Naive B cell (primary cell): ENCODE measurements at regions not wholly inside any gene's neighbourhood (a gene's known extent, or its start where the extent isn't known, plus 50 kb on each side); places are given as distances from the start of the nearest gene placed in this dataset.
"Not testable (repeated sequence)": the region's sequence is repeated elsewhere in the genome, so short reads cannot be mapped to it uniquely, and the experiment has no call there.

Experiments
- ATAC-seq, 2 donors: fragments of 150-1000 bp; cut with Tn5 transposase; 2 replicates each; pipeline ENCODE4 v1.10.0; 2021; ENCODE audit warnings: low read depth in 2 of 2, mild to moderate bottlenecking in 2 of 2, moderate library complexity in 2 of 2
- DNase-seq: peaks from one replicate; pipeline ENCODE4 v3.0.0; 2022
- H3K27ac Mint-ChIP-seq, 6 donors: one replicate each; pipeline ENCODE4 v1.8.0; 2020 to 2022; ENCODE audit warnings: mild to moderate bottlenecking in 6 of 6, mixed read lengths in 6 of 6, moderate library complexity in 5 of 6, inconsistent platforms in 2 of 6
- H3K27me3 Mint-ChIP-seq, 3 donors: one replicate each; pipeline ENCODE4 v1.8.0; 2021 to 2022; ENCODE audit warnings: mixed read lengths in 3 of 3, mild to moderate bottlenecking in 1 of 3
- H3K36me3 Mint-ChIP-seq, 2 donors: one replicate each; pipeline ENCODE4 v1.8.0; 2020 to 2022; ENCODE audit warnings: mixed read lengths in 2 of 2, inconsistent platforms in 1 of 2, mild to moderate bottlenecking in 1 of 2
- H3K4me1 Mint-ChIP-seq, 3 donors: one replicate each; pipeline ENCODE4 v1.8.0; 2020 to 2022; ENCODE audit warnings: mixed read lengths in 3 of 3, inconsistent platforms in 1 of 3, mild to moderate bottlenecking in 1 of 3, moderate library complexity in 1 of 3
- H3K4me3 Mint-ChIP-seq, 8 donors: one replicate each; pipeline ENCODE4 v1.8.0; 2020 to 2022; ENCODE audit warnings: mild to moderate bottlenecking in 8 of 8, mixed read lengths in 8 of 8, moderate library complexity in 8 of 8, inconsistent platforms in 2 of 8
- H3K9me3 Mint-ChIP-seq, 7 donors: one replicate each; pipeline ENCODE4 v1.8.0; 2020 to 2022; ENCODE audit warnings: mixed read lengths in 7 of 7, mild to moderate bottlenecking in 5 of 7, inconsistent platforms in 2 of 7, moderate library complexity in 1 of 7

GRCh38 chr6:96743496-96743895 is 93.8 kb downstream of the GPR63 start:
- Mint-ChIP-seq H3K9me3 (no peaks in the 10 kb centered on the region), H3K36me3 (no peaks in the 10 kb centered on the region), H3K27me3 (peaks cover 0 to 16% (median 14%) of the 10 kb centered on the region in 3 donors), H3K4me3 (no peak overlapping the region), H3K27ac (no peak overlapping the region), H3K4me1 (no peaks in the 10 kb centered on the region)
- DNase-seq = no peak
- ATAC-seq = no peak

- DNase-seq = no peak
- Mint-ChIP-seq H3K36me3 (no peaks in the 10 kb centered on the region), H3K9me3 (no peaks in the 10 kb centered on the region), H3K27me3 (peaks cover 0 to 16% (median 13%) of the 10 kb centered on the region in 3 donors), H3K4me1 (no peaks in the 10 kb centered on the region), H3K4me3 (no peak overlapping the region), H3K27ac (no peak overlapping the region)
- ATAC-seq = no peak
Observed at GRCh38 chr6:96742702-96743101, 94.6 kb downstream of the GPR63 start.

- H3K9me3 Mint-ChIP-seq = peaks cover 0 to 4% (median 0%) of the 10 kb centered on the region in 7 donors
- H3K27me3 Mint-ChIP-seq = peaks cover 0 to 8% (median 0%) of the 10 kb centered on the region in 3 donors
- no peaks in the 10 kb centered on the region for H3K36me3 Mint-ChIP-seq
- no peak overlapping the region for H3K27ac Mint-ChIP-seq
- H3K4me1 Mint-ChIP-seq = peaks cover 0 to 5% (median 0%) of the 10 kb centered on the region in 3 donors
- ATAC-seq (no peak), DNase-seq (no peak)
- no peak overlapping the region for H3K4me3 Mint-ChIP-seq
Observed at GRCh38 chr6:96735332-96735731, 101.9 kb downstream of the GPR63 start.

- H3K4me3 Mint-ChIP-seq = no peak overlapping the region
- H3K4me1 Mint-ChIP-seq = no peaks in the 10 kb centered on the region
- H3K36me3 Mint-ChIP-seq = no peaks in the 10 kb centered on the region
- ATAC-seq (no peak), DNase-seq (no peak)
- peaks cover 5 to 13% (median 11%) of the 10 kb centered on the region in 3 donors for H3K27me3 Mint-ChIP-seq
- peaks cover 0 to 4% (median 0%) of the 10 kb centered on the region in 7 donors for H3K9me3 Mint-ChIP-seq
- no peak overlapping the region for H3K27ac Mint-ChIP-seq
Observed at GRCh38 chr6:96727144-96727543, 110.1 kb downstream of the GPR63 start.

- H3K4me3 Mint-ChIP-seq = no peak overlapping the region
- ATAC-seq (no peak), DNase-seq (no peak)
- H3K27me3 Mint-ChIP-seq = peaks cover 5 to 20% (median 11%) of the 10 kb centered on the region in 3 donors
- no peaks in the 10 kb centered on the region for H3K9me3 Mint-ChIP-seq
- H3K4me1 Mint-ChIP-seq = no peaks in the 10 kb centered on the region
- H3K36me3 Mint-ChIP-seq = no peaks in the 10 kb centered on the region
- no peak overlapping the region for H3K27ac Mint-ChIP-seq
Observed at GRCh38 chr6:96725296-96725695, 112.0 kb downstream of the GPR63 start.

GRCh38 chr6:96724641-96725040 is 112.6 kb downstream of the GPR63 start:
- Mint-ChIP-seq H3K27me3 (peaks cover 5 to 20% (median 11%) of the 10 kb centered on the region in 3 donors), H3K4me1 (no peaks in the 10 kb centered on the region), H3K36me3 (no peaks in the 10 kb centered on the region), H3K27ac (no peak overlapping the region), H3K4me3 (no peak overlapping the region), H3K9me3 (no peaks in the 10 kb centered on the region)
- no peak for DNase-seq
- ATAC-seq = no peak

- no peak overlapping the region for H3K27ac Mint-ChIP-seq
- no peak for DNase-seq
- H3K9me3 Mint-ChIP-seq = no peaks in the 10 kb centered on the region
- H3K36me3 Mint-ChIP-seq = no peaks in the 10 kb centered on the region
- no peak overlapping the region for H3K4me3 Mint-ChIP-seq
- ATAC-seq = no peak
- no peaks in the 10 kb centered on the region for H3K4me1 Mint-ChIP-seq
- peaks cover 5 to 20% (median 11%) of the 10 kb centered on the region in 3 donors for H3K27me3 Mint-ChIP-seq
Observed at GRCh38 chr6:96723362-96723761, 113.9 kb downstream of the GPR63 start.

GRCh38 chr6:96721227-96721626 is 116.0 kb downstream of the GPR63 start:
- DNase-seq (no peak), ATAC-seq (no peak)
- no peaks in the 10 kb centered on the region for H3K36me3 Mint-ChIP-seq
- no peak overlapping the region for H3K27ac Mint-ChIP-seq
- H3K9me3 Mint-ChIP-seq = no peaks in the 10 kb centered on the region
- no peak overlapping the region for H3K4me3 Mint-ChIP-seq
- peaks cover 16 to 41% (median 17%) of the 10 kb centered on the region in 3 donors for H3K27me3 Mint-ChIP-seq
- no peaks in the 10 kb centered on the region for H3K4me1 Mint-ChIP-seq

- no peaks in the 10 kb centered on the region for H3K9me3 Mint-ChIP-seq
- H3K27me3 Mint-ChIP-seq = peaks cover 12 to 28% (median 13%) of the 10 kb centered on the region in 3 donors
- no peaks in the 10 kb centered on the region for H3K36me3 Mint-ChIP-seq
- no peak for DNase-seq
- no peaks in the 10 kb centered on the region for H3K4me1 Mint-ChIP-seq
- no peak overlapping the region for H3K27ac Mint-ChIP-seq
- ATAC-seq = no peak
- no peak overlapping the region for H3K4me3 Mint-ChIP-seq
Observed at GRCh38 chr6:96716221-96716620, 121.1 kb downstream of the GPR63 start.

GRCh38 chr6:96715608-96716007 is 121.7 kb downstream of the GPR63 start:
- DNase-seq = no peak
- Mint-ChIP-seq H3K27me3 (peaks cover 12 to 25% (median 13%) of the 10 kb centered on the region in 3 donors), H3K27ac (no peak overlapping the region)

GRCh38 chr6:96704713-96705112 is 132.6 kb downstream of the GPR63 start:
- H3K27me3 Mint-ChIP-seq = peaks cover 0 to 7% (median 0%) of the 10 kb centered on the region in 3 donors
- no peak overlapping the region for H3K4me3 Mint-ChIP-seq
- no peak for DNase-seq
- H3K9me3 Mint-ChIP-seq = peaks cover 0 to 4% (median 0%) of the 10 kb centered on the region in 7 donors
- H3K36me3 Mint-ChIP-seq = no peaks in the 10 kb centered on the region
- no peak overlapping the region for H3K27ac Mint-ChIP-seq
- no peak for ATAC-seq
- H3K4me1 Mint-ChIP-seq = no peaks in the 10 kb centered on the region

More at GRCh38 chr6:96715608-96716007, 121.7 kb downstream of the GPR63 start:
- no peaks in the 10 kb centered on the region for H3K36me3 Mint-ChIP-seq
- no peak overlapping the region for H3K4me3 Mint-ChIP-seq
- no peaks in the 10 kb centered on the region for H3K9me3 Mint-ChIP-seq
- no peak for ATAC-seq
- H3K4me1 Mint-ChIP-seq = no peaks in the 10 kb centered on the region

- ATAC-seq (no peak), DNase-seq (no peak)
- Mint-ChIP-seq H3K4me3 (no peak overlapping the region), H3K27me3 (peaks cover 0 to 7% (median 0%) of the 10 kb centered on the region in 3 donors), H3K27ac (peak overlapping the region in 1 of 6 donors; percentile 1), H3K9me3 (peaks cover 0 to 4% (median 0%) of the 10 kb centered on the region in 7 donors), H3K36me3 (no peaks in the 10 kb centered on the region), H3K4me1 (no peaks in the 10 kb centered on the region)
Observed at GRCh38 chr6:96702626-96703025, 134.7 kb downstream of the GPR63 start.

- no peak for ATAC-seq
- Mint-ChIP-seq H3K4me3 (no peak overlapping the region), H3K27ac (peak overlapping the region in 1 of 6 donors; percentile 3), H3K27me3 (peaks cover 0 to 8% (median 5%) of the 10 kb centered on the region in 3 donors), H3K9me3 (peaks cover 0 to 4% (median 0%) of the 10 kb centered on the region in 7 donors), H3K4me1 (no peaks in the 10 kb centered on the region), H3K36me3 (no peaks in the 10 kb centered on the region)
- DNase-seq = no peak
Observed at GRCh38 chr6:96700915-96701314, 136.4 kb downstream of the GPR63 start.

- H3K36me3 Mint-ChIP-seq, ATAC-seq, H3K4me3 Mint-ChIP-seq, DNase-seq, H3K27ac Mint-ChIP-seq, H3K4me1 Mint-ChIP-seq, H3K9me3 Mint-ChIP-seq: not testable (repeated sequence)
- peaks cover 9 to 30% (median 15%) of the 10 kb centered on the region in 3 donors for H3K27me3 Mint-ChIP-seq
Observed at GRCh38 chr6:96694429-96694828, 131.5 kb downstream of the FHL5 start.

GRCh38 chr6:96687121-96687520 is 124.2 kb downstream of the FHL5 start:
- no peak overlapping the region for H3K27ac Mint-ChIP-seq
- H3K4me1 Mint-ChIP-seq = no peaks in the 10 kb centered on the region
- H3K4me3 Mint-ChIP-seq = no peak overlapping the region
- no peak for ATAC-seq
- peaks cover 6 to 17% (median 15%) of the 10 kb centered on the region in 3 donors for H3K27me3 Mint-ChIP-seq
- no peak for DNase-seq
- H3K9me3 Mint-ChIP-seq = peaks cover 0 to 11% (median 0%) of the 10 kb centered on the region in 7 donors
- H3K36me3 Mint-ChIP-seq = no peaks in the 10 kb centered on the region
